PC-9 (cell line): ENCODE measurements at regions not wholly inside any gene's neighbourhood (a gene's known extent, or its start where the extent isn't known, plus 50 kb on each side); places are given as distances from the start of the nearest gene placed in this dataset.
A peak's percentile ranks its signal among the peaks of the same experiment; 100 is the strongest.

ENCODE experiments used
- CTCF ChIP-seq: fragments of 200-600 bp; sonication (generic); conservative IDR thresholded peaks from 2 replicates; pipeline ENCODE4 v1.6.1; 2017; ENCODE audit warnings: mixed run types, antibody characterized with exemption, mild to moderate bottlenecking, moderate library complexity
- EZH2 ChIP-seq: fragments of 200-600 bp; sonication (generic); IDR thresholded peaks from 2 replicates; pipeline ENCODE4 v1.8.0; 2017; ENCODE audit warnings: antibody characterized with exemption, low read depth

- peak; percentile 44 for TF ChIP-seq CTCF
- no peak for TF ChIP-seq EZH2
Observed at GRCh38 chr4:111630705-111631104, 514.5 kb upstream of the FAM241A start.
